GM19467 (cell line): ENCODE measurements at regions not wholly inside any gene's neighbourhood (a gene's known extent, or its start where the extent isn't known, plus 50 kb on each side); places are given as distances from the start of the nearest gene placed in this dataset.

Experiments used
- ATAC-seq: cut with Tn5 transposase; IDR thresholded peaks from one replicate; pipeline ENCODE4 v1.9.1; 2021; ENCODE audit warnings: mild to moderate bottlenecking, moderate library complexity; ENCODE audit not compliant: unreplicated experiment

DNA sequence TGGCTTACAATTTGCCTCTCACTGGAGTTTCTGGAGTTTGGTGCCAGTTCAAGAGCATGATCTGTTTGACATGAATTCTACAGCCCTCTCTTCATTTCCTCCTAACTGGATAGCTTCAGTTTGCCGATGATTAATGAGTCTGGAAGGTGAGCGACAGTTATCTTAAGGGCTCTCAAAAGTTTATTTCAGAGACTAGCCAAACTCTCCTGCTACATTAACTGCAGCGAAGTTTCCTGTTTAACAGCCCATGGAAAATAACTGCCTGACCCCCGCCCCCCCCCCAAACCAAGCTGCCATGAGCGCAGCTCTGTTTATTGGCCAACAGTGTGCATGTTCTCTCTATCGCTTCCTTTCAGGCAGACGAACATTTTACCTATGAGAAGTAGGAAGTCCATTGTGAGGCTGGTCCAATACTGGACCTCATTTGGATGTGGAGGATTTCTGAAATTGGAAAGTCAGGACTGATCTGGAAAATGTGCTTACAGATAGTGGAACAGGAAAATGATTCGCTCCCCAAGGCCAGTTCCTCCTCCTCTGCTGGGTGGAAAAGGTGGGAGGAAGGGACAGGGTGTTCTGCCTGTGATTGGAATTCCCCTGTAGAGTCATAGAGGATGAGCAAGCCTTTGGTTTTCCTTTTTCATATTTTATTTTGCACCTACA lies 522.2 kb upstream of the JAG1 start:
- no peak for ATAC-seq

DNA sequence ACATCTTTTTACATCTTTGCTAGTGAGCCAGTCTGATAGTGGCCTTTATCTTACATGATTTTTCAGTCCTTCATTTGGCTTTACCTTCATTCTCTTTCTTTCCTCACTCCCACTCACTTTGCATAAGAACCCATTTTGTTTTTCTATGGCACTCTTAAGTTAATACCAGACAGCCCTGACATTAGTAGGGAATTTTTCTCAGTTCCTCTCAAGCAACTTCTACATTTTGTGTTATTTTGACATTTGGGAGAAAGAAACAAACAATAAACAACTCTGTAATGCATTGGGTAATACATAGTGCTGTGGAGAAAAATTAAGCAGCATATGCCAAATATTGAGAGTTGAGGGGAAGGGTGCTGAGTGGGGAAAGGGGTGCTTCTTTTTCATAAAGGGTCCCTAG lies 524.1 kb upstream of the JAG1 start:
- ATAC-seq: no peak

DNA sequence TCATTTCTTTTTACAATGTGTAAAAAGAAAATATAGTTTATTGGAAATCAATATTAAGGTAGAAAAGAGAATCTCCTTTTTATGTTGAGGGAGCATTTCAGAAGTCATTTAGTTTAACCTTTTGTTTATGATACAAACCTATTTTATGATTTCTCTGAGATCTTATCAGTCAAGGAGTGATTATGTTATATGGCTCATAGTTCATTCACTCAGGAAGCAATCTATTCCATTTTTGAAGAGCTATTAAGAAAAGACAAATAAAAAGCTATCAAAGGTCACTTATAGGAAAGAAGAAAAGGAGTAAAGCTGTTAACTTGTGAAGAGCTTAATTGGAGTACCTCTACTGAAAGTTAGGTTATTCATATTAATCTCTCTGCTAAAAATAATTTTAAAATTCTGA lies 526.6 kb upstream of the JAG1 start:
- no peak for ATAC-seq

DNA sequence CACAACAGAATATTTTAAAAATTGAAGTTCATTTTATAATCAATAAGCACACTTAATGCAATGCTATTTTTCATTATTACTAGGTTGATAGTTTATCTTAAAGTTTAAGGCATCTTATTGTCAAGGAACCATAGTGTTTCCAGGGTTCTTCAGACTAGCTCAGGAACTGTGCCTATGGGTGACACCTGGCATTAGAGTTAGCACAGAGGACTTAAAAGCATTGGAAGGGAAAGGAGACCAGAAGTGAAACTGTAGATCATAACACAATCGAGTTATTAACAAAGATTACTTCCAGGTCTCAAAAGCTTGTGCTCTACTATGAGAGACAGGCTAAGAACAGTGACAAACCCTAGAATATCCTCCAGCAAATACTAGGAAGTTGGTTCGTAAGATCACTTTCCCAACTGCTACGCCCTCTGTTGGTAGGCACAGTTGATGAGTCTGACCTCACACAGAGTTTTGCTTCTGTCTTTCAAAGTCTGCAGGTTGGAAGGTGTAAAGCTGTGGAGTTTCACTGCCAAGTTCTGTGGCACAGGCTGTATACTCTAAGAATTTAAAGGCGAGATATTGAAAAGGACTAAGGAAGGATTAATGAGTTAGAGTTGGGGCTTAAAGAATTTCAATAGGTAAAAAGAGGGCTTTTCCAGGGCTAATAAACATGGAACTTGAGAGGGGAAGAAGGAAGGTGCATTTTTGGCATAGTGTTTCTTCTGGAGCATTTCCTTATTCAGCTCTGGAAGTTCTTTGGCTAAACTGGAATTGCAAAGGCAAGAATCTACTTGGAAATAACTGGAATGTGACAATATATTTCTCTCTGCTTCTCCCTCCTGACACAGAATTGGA lies 531.3 kb upstream of the JAG1 start:
- ATAC-seq: peak; percentile 78

DNA sequence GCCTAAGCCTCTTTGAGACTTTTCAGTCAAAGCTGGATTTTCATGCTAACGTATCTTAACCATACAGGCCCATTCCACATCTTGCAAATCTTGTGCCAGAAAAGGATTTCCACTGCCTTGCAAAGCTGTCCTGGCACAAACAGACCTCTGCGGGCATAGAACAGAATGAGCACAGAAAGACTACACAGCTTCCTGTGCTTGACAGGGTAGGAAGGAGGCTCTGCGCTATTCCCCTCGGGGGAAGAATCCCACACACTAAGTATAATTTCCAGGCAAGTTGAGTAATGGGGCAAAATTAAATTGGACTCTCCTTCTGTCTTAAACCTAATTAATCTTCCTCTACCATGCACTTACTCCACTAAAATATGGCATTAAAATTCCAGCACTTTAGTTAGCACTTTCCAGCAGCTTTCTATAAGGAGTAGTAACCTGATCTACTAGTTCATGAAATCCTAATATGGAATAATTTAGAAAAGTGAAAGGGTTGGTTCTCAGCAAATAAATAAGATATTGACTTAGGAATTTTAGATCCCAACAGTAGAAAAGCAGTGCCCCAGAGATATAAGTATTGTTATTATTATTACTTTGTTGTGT lies 532.1 kb upstream of the JAG1 start:
- no peak for ATAC-seq

DNA sequence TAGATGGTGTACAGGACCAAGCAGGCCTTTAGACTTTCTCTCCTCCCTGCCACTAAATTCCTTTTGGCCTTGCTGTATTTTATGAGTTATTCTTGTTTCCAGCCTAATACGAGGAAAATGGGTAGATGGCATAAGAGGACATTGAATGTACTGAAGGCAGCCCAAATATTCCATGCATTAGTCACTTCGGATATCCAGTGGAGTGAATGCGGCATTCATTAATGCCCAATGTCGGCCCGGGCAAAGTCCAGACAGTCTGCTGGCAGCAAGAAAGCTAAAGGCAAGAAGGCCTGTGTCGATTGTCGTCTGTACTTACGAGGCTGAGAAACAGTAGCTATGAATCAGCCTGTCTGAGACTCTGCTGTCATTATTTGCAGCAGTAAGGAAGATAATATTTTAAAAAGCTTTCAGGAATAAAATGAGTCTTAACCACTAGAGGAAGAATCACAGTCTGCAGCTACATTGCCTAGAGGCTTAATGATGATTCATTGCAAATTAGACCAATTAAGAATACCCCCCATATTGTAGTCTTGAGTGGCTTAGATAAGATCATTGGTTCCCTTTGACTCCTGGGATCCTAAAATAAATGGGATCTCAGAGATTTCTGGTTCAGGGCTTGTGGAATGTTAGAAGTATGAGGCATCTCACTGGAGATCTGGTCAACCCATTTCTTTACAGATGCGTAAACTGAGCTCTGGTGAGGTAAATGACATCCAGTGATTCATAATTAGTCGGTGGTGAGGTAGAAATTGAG lies 534.1 kb upstream of the JAG1 start:
- ATAC-seq: no peak

DNA sequence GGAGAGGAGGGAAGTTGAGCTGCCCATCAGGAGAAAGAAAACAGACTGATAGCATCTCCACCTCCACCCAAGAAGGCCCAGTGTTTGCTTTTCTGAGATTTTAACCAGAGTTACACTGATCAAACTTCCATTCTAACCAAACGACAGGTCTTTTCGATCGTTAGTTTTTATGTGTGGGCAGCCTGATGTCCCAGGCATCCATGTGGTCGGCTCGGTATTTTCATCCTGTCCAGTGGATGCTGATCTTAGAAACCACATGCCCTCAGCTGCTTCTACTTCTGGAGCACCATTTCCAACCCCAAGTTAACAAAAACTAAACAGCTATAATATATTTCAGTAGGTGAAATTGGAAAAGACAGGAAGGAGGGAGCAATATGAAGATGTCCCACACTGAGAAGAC lies 536.8 kb upstream of the JAG1 start:
- no peak for ATAC-seq

DNA sequence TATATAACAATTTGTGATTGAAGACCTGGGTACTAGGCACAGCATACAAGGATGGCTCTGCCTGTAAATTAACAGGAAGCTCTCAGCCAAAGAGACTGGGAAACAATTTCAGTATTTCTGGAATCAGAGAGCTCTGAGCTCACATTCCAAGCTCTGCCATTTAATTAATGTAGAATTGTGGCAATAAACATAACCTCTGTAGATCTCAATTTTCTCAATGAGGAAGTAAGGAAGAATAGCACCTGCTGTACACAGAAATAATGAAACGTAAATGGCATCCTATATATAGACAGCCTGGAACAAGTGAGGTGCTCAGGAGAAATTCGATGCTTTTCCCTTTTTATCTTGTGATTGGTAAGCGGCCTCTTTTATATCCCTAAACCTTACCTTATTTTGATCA lies 538.5 kb upstream of the JAG1 start:
- ATAC-seq: no peak

DNA sequence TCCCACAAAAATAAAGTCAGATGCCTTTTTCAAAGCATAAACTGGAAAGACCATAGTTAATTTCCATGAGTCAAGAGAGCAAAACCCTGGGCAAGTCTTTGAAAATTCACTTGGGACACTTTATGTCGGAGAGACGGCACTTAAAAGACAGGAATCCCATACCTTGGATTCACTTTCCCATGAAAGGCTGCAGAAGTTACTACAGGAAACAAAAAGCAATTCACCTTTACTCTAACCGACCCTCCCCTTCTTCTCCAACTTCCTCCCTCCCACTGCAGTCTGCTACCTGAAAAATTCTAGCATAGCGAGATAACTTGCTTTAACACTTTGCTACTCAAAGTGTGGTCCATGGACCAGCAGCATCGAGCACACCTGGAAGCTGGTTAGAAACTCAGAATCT lies 539.1 kb upstream of the JAG1 start:
- no peak for ATAC-seq

DNA sequence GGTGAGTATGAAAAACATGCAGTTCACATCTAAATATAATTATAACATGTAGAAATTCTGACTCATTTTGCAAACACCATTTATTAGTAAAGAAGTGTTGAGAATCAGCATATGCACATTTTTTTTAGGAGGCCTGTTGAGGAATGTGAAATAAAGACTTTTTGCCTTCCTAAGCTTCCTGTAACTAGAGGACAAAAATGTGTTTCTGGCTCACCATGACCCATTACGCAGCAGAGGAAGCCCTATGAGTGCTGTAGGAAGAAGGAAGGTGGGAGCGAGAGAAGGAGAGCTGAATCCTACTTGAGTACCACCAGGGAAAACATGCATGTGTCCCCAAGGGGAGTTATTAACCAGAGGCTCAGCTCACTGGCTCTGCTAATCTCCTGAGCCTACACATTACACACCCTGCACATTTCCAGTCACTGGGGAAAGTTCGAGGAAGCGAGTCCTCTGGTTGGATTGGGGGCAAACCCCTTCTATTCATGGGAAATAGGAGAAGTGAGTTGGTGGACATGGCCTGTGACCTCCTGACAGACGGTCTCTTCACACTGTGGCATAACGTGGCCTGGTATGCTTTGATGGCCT lies 540.5 kb upstream of the JAG1 start:
- no peak for ATAC-seq

DNA sequence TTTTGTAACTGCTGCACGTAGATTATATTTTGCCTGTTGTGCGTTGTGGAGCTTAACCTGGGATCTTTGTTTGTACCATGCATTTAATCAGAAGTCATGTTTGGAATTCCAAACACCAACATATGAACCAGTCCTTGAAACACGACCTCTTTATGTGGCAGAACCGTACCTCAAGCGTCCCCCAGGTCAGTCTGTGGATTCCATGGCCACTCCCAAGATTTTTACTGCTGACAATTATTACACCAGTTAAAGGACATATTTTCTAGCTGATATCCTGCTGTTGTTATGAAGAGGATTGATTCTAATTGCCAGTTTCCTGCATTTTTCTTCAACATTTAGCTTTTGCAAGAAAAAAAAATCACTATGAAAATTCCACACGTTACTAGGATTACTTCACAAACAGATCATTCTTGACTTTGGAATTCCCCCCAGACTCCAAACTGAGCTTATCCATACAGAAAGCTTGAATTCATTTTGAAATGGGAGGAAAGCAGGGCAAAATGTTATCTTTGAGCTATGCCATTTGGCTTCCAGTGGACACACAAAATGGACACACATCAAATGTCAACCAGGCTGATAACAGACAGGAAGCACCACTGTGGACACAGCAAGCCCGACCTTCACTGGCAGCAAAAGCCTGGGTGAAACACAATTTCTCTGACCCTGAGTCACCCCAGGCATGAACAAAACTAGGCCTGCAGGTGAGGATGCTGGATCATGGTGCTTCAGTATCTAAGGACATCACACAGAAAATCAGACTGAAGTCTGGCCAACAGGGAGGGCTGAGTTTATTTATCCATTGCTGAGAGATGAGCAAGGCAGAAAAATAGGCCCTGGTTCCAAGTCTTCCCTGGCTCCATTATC lies 542.9 kb upstream of the JAG1 start:
- no peak for ATAC-seq

DNA sequence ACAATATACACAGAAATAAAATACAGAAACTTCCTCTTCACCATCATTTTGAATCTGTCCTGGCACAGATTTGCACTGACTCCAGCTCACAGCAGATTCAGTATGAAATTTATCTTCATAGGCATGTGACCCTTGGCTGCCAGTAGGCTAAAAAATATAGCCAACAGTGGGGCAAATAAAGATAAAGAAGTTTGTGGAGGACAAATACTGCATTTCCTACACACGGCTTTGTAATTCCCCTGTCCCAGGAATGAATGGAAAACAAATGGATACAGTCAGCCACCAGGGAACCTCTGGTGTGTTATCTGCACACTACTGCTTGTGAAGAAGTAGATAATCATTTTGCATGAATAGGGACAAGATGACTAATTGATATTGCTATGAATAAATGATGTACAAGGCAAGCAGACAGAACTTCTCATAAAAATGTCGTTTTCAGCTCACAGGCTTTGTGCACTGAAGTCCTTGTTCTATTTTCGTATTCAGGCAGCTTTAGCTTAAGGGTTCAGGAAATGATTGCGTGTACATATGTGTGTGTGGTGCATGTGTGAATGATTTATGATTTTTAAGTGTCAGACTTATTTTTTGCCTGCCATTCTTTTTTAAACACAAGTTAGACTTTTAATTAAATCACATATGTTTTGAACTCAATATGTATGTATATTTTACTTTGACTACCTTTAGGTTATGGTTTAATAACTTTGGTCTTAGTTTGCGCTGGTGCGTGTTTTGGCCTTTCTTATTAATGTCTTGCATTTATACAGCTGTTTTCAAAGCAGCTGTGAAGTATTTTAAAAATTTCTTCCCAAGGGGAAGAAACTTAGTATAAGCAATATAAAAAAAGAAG lies 543.8 kb upstream of the JAG1 start:
- no peak for ATAC-seq

DNA sequence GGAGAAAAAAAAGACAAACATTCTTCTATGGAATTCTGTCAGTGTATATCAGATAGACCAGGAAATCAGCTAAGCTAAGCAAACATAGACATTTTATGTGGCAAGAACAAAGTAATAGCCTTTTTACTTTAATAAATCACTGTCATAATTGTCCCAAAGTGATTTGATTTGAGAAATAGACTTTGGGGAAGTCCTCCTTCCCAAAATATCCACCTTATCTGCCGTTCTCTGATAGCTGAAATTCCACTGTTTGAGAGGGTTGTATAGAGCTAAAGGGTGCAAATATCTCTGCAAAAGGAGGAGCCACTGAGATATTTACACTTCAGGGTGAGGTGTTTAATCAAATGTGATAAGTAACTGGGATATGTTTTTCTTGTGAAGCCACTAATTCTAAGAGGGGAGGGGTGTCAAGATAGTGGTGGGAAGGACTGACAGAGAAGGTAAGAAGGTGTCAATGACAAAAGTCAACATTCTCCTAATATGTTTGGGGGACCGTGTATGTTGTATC lies 544.4 kb upstream of the JAG1 start:
- ATAC-seq: no peak

DNA sequence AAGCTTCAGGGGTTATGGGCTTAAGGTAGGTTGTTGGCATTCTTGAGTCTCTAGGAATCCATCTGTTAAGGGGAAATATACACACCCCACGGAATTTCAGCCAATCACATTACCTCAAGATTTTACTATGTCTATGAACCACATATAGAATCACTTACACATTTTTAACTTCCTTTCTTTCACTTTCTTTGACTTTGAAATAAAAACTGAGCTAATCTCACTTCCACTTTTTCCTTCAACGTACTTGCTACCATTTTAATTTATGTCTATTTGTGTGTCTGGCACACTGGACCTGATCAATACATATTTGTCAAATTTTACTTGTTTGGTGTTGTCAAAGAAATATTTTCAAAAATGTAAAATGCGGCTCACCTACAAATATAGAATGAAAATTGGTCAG lies 545.4 kb upstream of the JAG1 start:
- peak; percentile 63 for ATAC-seq

DNA sequence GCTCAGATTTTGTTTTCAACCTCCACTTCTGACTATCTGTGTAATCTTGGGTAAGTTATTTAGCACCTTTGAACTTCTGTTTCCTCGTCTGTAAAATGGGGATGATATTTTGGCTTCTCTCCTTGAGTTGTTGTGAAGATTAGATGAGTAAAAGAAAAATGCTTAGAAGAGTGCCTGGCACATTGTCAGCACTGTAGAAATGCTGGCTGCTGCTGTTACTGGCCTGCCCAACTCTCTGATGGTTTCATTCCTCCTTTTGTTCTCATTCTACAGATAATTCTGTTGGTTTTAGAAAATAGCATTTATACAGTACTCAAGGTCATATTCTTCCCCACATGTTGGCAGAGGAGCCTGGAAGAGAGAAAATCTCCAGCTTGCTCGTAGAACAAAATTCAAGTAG lies 547.2 kb upstream of the JAG1 start:
- ATAC-seq: no peak

DNA sequence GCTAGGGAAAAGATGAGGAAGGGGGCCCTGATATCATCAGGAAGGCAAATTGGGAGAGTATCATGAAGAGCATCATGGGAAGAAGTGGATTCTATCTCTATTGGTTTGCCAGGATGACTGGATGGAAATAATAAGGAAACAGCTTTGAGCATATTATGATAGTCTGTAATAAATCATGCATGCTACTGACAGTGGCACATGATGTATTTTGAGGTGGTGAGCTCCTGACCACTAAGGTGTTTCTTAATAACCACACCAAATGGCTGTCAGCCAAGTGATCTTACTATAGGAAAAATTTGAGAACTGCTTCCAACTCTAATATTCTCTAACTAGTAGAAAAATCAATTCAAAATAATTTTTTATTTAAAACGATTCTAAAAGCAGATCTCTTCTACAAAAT lies 548.4 kb upstream of the JAG1 start:
- ATAC-seq: no peak

DNA sequence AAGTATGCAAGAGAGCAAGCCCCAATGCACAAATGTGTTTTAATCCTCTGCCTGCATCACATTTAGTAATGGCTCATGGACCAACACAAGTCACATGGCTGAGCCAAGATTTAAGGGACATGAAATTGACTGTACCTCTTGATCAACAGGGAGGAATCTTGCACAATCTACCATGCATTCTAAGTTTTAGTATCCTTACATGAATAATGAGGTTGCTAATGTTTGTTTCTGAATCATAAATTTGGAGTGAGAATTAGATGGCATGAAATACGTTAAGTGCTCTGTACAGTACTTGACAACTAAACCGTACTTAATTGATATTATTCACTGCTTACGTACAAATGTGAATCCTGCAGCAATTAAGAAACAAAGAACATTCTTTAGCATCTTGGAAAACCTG lies 553.8 kb upstream of the JAG1 start:
- ATAC-seq: no peak

DNA sequence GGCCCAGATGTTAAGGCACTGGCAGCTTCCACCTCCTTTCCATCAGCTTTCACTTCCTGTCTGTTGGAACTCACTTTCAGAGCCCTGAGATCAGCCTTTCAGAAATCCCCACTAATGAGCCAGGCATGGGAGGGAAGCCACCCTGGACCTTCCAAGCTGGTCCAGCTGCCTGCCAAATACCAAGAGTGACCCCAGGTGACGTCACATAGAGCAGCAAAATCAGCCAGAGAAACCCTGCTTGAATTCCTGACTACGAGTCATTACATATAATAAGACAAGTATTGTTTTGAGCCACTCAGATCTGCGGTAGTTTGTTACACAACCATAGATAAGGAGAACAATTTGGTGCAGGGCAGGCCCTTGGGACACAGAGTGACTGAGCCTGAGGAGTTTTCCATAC lies 556.0 kb upstream of the JAG1 start:
- ATAC-seq: no peak

DNA sequence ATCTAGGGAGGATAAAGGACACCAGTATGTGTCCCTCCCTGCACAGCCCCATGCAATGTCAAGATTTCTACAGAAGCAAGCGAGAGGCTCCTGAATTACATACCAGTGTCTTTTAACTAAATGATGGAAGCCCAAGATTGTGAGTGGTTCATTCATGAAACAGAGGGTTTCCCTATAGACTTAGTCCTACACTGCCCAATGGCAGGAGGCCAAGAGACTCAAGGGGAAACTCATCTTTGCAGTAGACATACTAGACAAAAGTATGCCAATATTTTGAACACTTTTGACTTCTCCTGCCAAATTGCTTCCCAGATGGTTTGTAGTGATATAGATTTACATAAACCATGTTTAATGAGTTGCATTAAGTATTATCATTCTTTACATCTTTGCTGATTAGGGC lies 557.2 kb upstream of the JAG1 start:
- ATAC-seq: no peak
